ENCODE measurements at regions not wholly inside any gene's neighbourhood (a gene's known extent, or its start where the extent isn't known, plus 50 kb on each side); places are given as distances from the start of the nearest gene placed in this dataset.

- FAIRE-seq (no peak), DNase-seq (ENCODE audit: low read depth, low spot score) (no peak)
- H4K20me1 ChIP-seq (replicated peaks; ENCODE audit: control insufficient read depth, extremely low read depth, insufficient read depth, low read length) = no peaks in the 10 kb centered on the region
- no peaks in the 10 kb centered on the region for H3K27me3 ChIP-seq (ENCODE audit: control insufficient read depth in 2 of 2, insufficient read depth in 2 of 2, low read length in 2 of 2)
- CTCF ChIA-PET = interaction anchor here (1.5 kb wide), 1 partner anchor 77 kb away, joined by 4 read pairs; no protein-coding TSS in a partner anchor
- no peaks in the 10 kb centered on the region for H3K79me2 ChIP-seq (ENCODE audit: control insufficient read depth, insufficient read depth, low read length)
- peaks cover 3% of the 10 kb centered on the region for H3K9me1 ChIP-seq (replicated peaks; ENCODE audit: control insufficient read depth, extremely low read depth, insufficient read depth, low read length)
- no peak overlapping the region for H2AFZ ChIP-seq (ENCODE audit: low read depth, low read length)
- no peak overlapping the region for H3K4me3 ChIP-seq (replicated peaks in 1 of 3; ENCODE audit: insufficient read depth in 1 of 3, low read depth in 1 of 3, low read length in 3 of 3)
- peaks cover 24% of the 10 kb centered on the region for H3K4me1 ChIP-seq (ENCODE audit: control insufficient read depth, extremely low read depth, insufficient read depth, low read length)
- no peak overlapping the region for H3K4me2 ChIP-seq (ENCODE audit: insufficient read depth, low read length)
- dilution Hi-C loops (cut with MboI; ENCODE audit: extremely low pct_ligation_motif_present, low sequenced_read_pairs) = no loop called here
- H3K9ac ChIP-seq (replicated peaks; ENCODE audit: extremely low read depth, insufficient read depth, low read length) = no peak overlapping the region
- POLR2A ChIA-PET = no interaction called here
- no peaks in the 10 kb centered on the region for H3K9me3 ChIP-seq (replicated peaks; ENCODE audit: control insufficient read depth, insufficient read depth, low read length)
- BruUV-seq (replicated peaks) = no TSS peak
- TF ChIP-seq MYC (IDR thresholded peaks at IDR 0.05; ENCODE audit: low read depth, low read length) (no peak), MAX (IDR thresholded peaks at IDR 0.05; ENCODE audit: insufficient read depth, insufficient read length) (no peak), POLR2AphosphoS5 (IDR thresholded peaks at IDR 0.05; ENCODE audit: insufficient read depth, low read depth, low read length) (no peak), JUN (IDR thresholded peaks at IDR 0.05; ENCODE audit: borderline replicate concordance, insufficient read depth, insufficient read length, low read depth) (no peak), GATA2 (IDR thresholded peaks at IDR 0.05; ENCODE audit: insufficient read depth, insufficient read length, low read depth, low read length) (no peak), FOS (IDR thresholded peaks at IDR 0.05; ENCODE audit: borderline replicate concordance, insufficient read depth, low read length) (no peak), POLR2A (IDR thresholded peaks at IDR 0.05; ENCODE audit: low read depth, low read length) (no peak), EZH2 (IDR thresholded peaks at IDR 0.05; ENCODE audit: borderline replicate concordance, low read depth, low read length, severe bottlenecking) (no peak), CTCF (IDR thresholded peaks at IDR 0.05; ENCODE audit: extremely low read depth in 1 of 2, insufficient read depth in 1 of 2, low read depth in 1 of 2, low read length in 2 of 2) (no peak)
- intact Hi-C loops (cut with micrococcal nuclease) = no loop called here
- no peak overlapping the region for H3K27ac ChIP-seq (ENCODE audit: insufficient read depth, low read depth, low read length)
- H3K36me3 ChIP-seq (ENCODE audit: control insufficient read depth in 2 of 2, extremely low read depth in 1 of 2, insufficient read depth in 2 of 2, low read length in 2 of 2) = no peaks in the 10 kb centered on the region
These were observed 346.7 kb downstream of the EFNA5 start for GRCh38 chr5:107324071-107324470.

Measured in endothelial cell of umbilical vein (primary cell).